ENCODE measurements at regions not wholly inside any gene's neighbourhood (a gene's known extent, or its start where the extent isn't known, plus 50 kb on each side); places are given as distances from the start of the nearest gene placed in this dataset.

GRCh38 chr1:201754353-201754752, 74.6 kb upstream of the IPO9 start:
- Histone ChIP-seq H3K27me3 (ENCODE audit: control insufficient read depth, insufficient read depth, low read length) (no peaks in the 10 kb centered on the region; the same call in 1 of the 2 replicates), H3K9me3 (ENCODE audit: control insufficient read depth, insufficient read depth, low read depth, low read length) (no peaks in the 10 kb centered on the region), H3K4me3 (ENCODE audit: low read depth in 2 of 2, low read length in 2 of 2) (no peak overlapping the region), H3K4me1 (ENCODE audit: control insufficient read depth, insufficient read depth, low read length) (peaks cover 20% of the 10 kb centered on the region), H3K36me3 (ENCODE audit: control insufficient read depth, insufficient read depth, low read length) (no peaks in the 10 kb centered on the region), H3K27ac (ENCODE audit: low read length) (no peak overlapping the region)
- TF ChIP-seq CTCF (IDR thresholded peaks at IDR 0.05) (no peak), POLR2AphosphoS5 (IDR thresholded peaks at IDR 0.05; ENCODE audit: low read depth, low read length) (no peak), REST (IDR thresholded peaks at IDR 0.05; ENCODE audit: insufficient read depth in 1 of 2, low read depth in 2 of 2, low read length in 1 of 2) (no peak), SIN3A (IDR thresholded peaks at IDR 0.05; ENCODE audit: borderline replicate concordance, insufficient read depth, low read depth, low read length) (no peak), TCF7L2 (IDR thresholded peaks at IDR 0.05; ENCODE audit: low read depth, low read length) (no peak)
- POLR2A ChIA-PET, result no interaction called here
- ATAC-seq (no peak), DNase-seq (ENCODE audit: low read depth, low spot score) (no peak)
- CTCF ChIA-PET, result no interaction called here
- no TSS peak for BruUV-seq (replicated peaks)
- in situ Hi-C loops (cut with HindIII; ENCODE audit: low pct_unique_long_range_greater_than_20kb, low sequenced_read_pairs), result loop anchor here (5.0 kb wide), 1 partner anchor 37 kb away; no protein-coding TSS in a partner anchor
- intact Hi-C loops (cut with micrococcal nuclease; ENCODE audit: unreplicated experiment), result no loop called here

GRCh38 chr1:201755200-201755599, 73.8 kb upstream of the IPO9 start:
- BruUV-seq (replicated peaks), result no TSS peak

More at GRCh38 chr1:201755200-201755599, 73.8 kb upstream of the IPO9 start:
- Histone ChIP-seq H3K4me3 (ENCODE audit: low read depth in 2 of 2, low read length in 2 of 2) (no peak overlapping the region), H3K27me3 (ENCODE audit: control insufficient read depth, insufficient read depth, low read length) (no peaks in the 10 kb centered on the region; the same call in 1 of the 2 replicates), H3K27ac (ENCODE audit: low read length) (no peak overlapping the region), H3K4me1 (ENCODE audit: control insufficient read depth, insufficient read depth, low read length) (peaks cover 17% of the 10 kb centered on the region), H3K36me3 (ENCODE audit: control insufficient read depth, insufficient read depth, low read length) (no peaks in the 10 kb centered on the region), H3K9me3 (ENCODE audit: control insufficient read depth, insufficient read depth, low read depth, low read length) (no peaks in the 10 kb centered on the region)
- TF ChIP-seq REST (IDR thresholded peaks at IDR 0.05; ENCODE audit: insufficient read depth in 1 of 2, low read depth in 2 of 2, low read length in 1 of 2) (no peak), SIN3A (IDR thresholded peaks at IDR 0.05; ENCODE audit: borderline replicate concordance, insufficient read depth, low read depth, low read length) (no peak), CTCF (IDR thresholded peaks at IDR 0.05) (no peak)
- DNase-seq (ENCODE audit: low read depth, low spot score), result no peak
- POLR2A ChIA-PET, result no interaction called here
- no peak for ATAC-seq
- CTCF ChIA-PET, result no interaction called here
- intact Hi-C loops (cut with micrococcal nuclease; ENCODE audit: unreplicated experiment), result no loop called here
- in situ Hi-C loops (cut with HindIII; ENCODE audit: low pct_unique_long_range_greater_than_20kb, low sequenced_read_pairs), result no loop called here
